ENCODE measurements at regions not wholly inside any gene's neighbourhood (a gene's known extent, or its start where the extent isn't known, plus 50 kb on each side); places are given as distances from the start of the nearest gene placed in this dataset.
"Not testable (repeated sequence)": the region's sequence is repeated elsewhere in the genome, so short reads cannot be mapped to it uniquely, and the experiment has no call there.

- H3K27ac ChIP-seq (ENCODE audit: low read depth, low read length, poor library complexity, severe bottlenecking); H3K4me2 ChIP-seq (ENCODE audit: low read length); intact Hi-C loops (cut with micrococcal nuclease; ENCODE audit: unreplicated experiment); H3K4me3 ChIP-seq (ENCODE audit: low read depth, low read length, poor library complexity, severe bottlenecking); CTCF ChIA-PET (ENCODE audit: unreplicated experiment); H3K9me2 ChIP-seq (ENCODE audit: insufficient read depth, low read length); H4K20me1 ChIP-seq (ENCODE audit: insufficient read depth, low read length); BruUV-seq (replicated peaks); H3K4me1 ChIP-seq (ENCODE audit: insufficient read depth, low read length, poor library complexity, severe bottlenecking); H3K36me3 ChIP-seq (ENCODE audit: insufficient read depth, low read length); POLR2A ChIA-PET; DNase-seq (ENCODE audit: low spot score); H3K9me3 ChIP-seq (ENCODE audit: low read length); H3K79me2 ChIP-seq (ENCODE audit: insufficient read depth, low read depth, low read length); H2AFZ ChIP-seq (ENCODE audit: low read length): not testable (repeated sequence)
These were observed 290.7 kb downstream of the CCDC74A start for GRCh38 chr2:131818267-131818973.

- H3K79me2 ChIP-seq (ENCODE audit: insufficient read depth, low read depth, low read length); CTCF ChIA-PET (ENCODE audit: unreplicated experiment); H3K4me2 ChIP-seq (ENCODE audit: low read length); H4K20me1 ChIP-seq (ENCODE audit: insufficient read depth, low read length); POLR2A ChIA-PET; DNase-seq (ENCODE audit: low spot score); H3K9me2 ChIP-seq (ENCODE audit: insufficient read depth, low read length); H3K4me3 ChIP-seq (ENCODE audit: low read depth, low read length, poor library complexity, severe bottlenecking); BruUV-seq (replicated peaks); H3K27ac ChIP-seq (ENCODE audit: low read depth, low read length, poor library complexity, severe bottlenecking); H3K9me3 ChIP-seq (ENCODE audit: low read length); intact Hi-C loops (cut with micrococcal nuclease; ENCODE audit: unreplicated experiment); H2AFZ ChIP-seq (ENCODE audit: low read length); H3K4me1 ChIP-seq (ENCODE audit: insufficient read depth, low read length, poor library complexity, severe bottlenecking); H3K36me3 ChIP-seq (ENCODE audit: insufficient read depth, low read length): not testable (repeated sequence)
- peak; percentile 35; the same call in 1 of the 2 replicates for TF ChIP-seq CTCF (conservative IDR thresholded peaks at IDR 0.05; ENCODE audit: low read length)
These were observed 294.6 kb downstream of the CCDC74A start for GRCh38 chr2:131822237-131822721.

GRCh38 chr2:131823058-131823457 lies 295.4 kb downstream of the CCDC74A start:
- H3K36me3 ChIP-seq (ENCODE audit: insufficient read depth, low read length); intact Hi-C loops (cut with micrococcal nuclease; ENCODE audit: unreplicated experiment); H3K79me2 ChIP-seq (ENCODE audit: insufficient read depth, low read depth, low read length); H3K9me3 ChIP-seq (ENCODE audit: low read length); DNase-seq (ENCODE audit: low spot score); H2AFZ ChIP-seq (ENCODE audit: low read length); H4K20me1 ChIP-seq (ENCODE audit: insufficient read depth, low read length); BruUV-seq (replicated peaks); H3K4me1 ChIP-seq (ENCODE audit: insufficient read depth, low read length, poor library complexity, severe bottlenecking); H3K4me3 ChIP-seq (ENCODE audit: low read depth, low read length, poor library complexity, severe bottlenecking); H3K4me2 ChIP-seq (ENCODE audit: low read length); H3K9me2 ChIP-seq (ENCODE audit: insufficient read depth, low read length); CTCF ChIA-PET (ENCODE audit: unreplicated experiment); H3K27ac ChIP-seq (ENCODE audit: low read depth, low read length, poor library complexity, severe bottlenecking): not testable (repeated sequence)
- POLR2A ChIA-PET: interaction anchor here (0.7 kb wide), 1 partner anchor 12 kb away, joined by 3 read pairs; no protein-coding TSS in a partner anchor

GRCh38 chr2:131824986-131825385 lies 297.3 kb downstream of the CCDC74A start:
- intact Hi-C loops (cut with micrococcal nuclease; ENCODE audit: unreplicated experiment); H3K9me3 ChIP-seq (ENCODE audit: low read length); H3K4me2 ChIP-seq (ENCODE audit: low read length); H3K4me1 ChIP-seq (ENCODE audit: insufficient read depth, low read length, poor library complexity, severe bottlenecking); H3K79me2 ChIP-seq (ENCODE audit: insufficient read depth, low read depth, low read length); H3K36me3 ChIP-seq (ENCODE audit: insufficient read depth, low read length); H3K9me2 ChIP-seq (ENCODE audit: insufficient read depth, low read length); H3K27ac ChIP-seq (ENCODE audit: low read depth, low read length, poor library complexity, severe bottlenecking); H4K20me1 ChIP-seq (ENCODE audit: insufficient read depth, low read length); CTCF ChIA-PET (ENCODE audit: unreplicated experiment); H2AFZ ChIP-seq (ENCODE audit: low read length); POLR2A ChIA-PET; DNase-seq (ENCODE audit: low spot score); H3K4me3 ChIP-seq (ENCODE audit: low read depth, low read length, poor library complexity, severe bottlenecking); BruUV-seq (replicated peaks): not testable (repeated sequence)
